ENCODE measurements at regions not wholly inside any gene's neighbourhood (a gene's known extent, or its start where the extent isn't known, plus 50 kb on each side); places are given as distances from the start of the nearest gene placed in this dataset.

DNA sequence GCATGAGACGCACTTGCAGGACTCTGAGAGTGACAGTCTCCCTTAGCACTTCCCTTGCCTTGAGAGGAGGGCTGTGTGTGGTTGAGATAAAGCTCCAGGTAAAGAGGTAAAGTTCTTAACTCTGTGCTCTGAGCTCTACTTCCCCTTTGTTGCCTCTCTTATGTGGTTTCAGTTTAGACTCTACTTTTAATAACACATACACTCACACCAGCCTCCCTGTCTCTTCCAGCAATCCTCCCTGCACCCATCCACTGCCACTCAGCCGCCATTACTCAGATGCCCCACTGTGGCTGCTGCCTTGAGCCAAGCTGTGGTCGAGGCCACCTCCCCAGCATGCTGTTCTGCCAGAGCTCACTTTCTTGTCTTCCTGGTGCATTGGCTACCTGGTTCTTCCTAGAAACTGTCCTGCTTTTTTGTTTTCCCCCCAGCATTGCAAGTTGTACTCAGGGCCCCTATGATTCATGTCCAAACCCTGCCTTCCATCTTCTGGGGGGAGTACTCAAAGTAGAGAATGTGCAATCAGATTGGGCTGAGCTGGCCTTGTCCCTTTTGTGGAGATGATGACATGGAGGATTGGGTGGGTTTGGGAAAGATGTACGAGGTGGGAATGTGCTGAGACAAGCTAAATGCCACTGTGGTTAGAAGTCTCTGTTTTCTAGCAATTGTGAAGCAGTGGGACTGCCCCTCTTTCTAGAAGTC, 115.5 kb upstream of the PARP11 start:
- ATAC-seq (peak; percentile 71), DNase-seq (peak; percentile 60)
- POLR2A ChIA-PET = interaction anchor here (0.8 to 1.1 kb wide), 2 partner anchors 14 to 285 kb away, joined by 3 read pairs; partner anchors contain the start of gene CCND2
- Mint-ChIP-seq H3K36me3 (ENCODE audit: low read depth) (no peaks in the 10 kb centered on the region), H3K4me3 (peak overlapping the region; percentile 11), H3K9me3 (ENCODE audit: low read depth) (no peaks in the 10 kb centered on the region), H3K27me3 (no peaks in the 10 kb centered on the region), H3K27ac (peak overlapping the region; percentile 76), H3K4me1 (peaks cover 35% of the 10 kb centered on the region)
- CTCF ChIA-PET = interaction anchor here (1.0 to 3.7 kb wide), 11 partner anchors 10 to 288 kb away, joined by 3 to 23 read pairs (median 5); no protein-coding TSS in a partner anchor
- intact Hi-C loops (cut with DNase I, micrococcal nuclease) = loop anchor here in 1 of 2 experiments (2.0 kb wide), 1 partner anchor 16 kb away; no protein-coding TSS in a partner anchor

DNA sequence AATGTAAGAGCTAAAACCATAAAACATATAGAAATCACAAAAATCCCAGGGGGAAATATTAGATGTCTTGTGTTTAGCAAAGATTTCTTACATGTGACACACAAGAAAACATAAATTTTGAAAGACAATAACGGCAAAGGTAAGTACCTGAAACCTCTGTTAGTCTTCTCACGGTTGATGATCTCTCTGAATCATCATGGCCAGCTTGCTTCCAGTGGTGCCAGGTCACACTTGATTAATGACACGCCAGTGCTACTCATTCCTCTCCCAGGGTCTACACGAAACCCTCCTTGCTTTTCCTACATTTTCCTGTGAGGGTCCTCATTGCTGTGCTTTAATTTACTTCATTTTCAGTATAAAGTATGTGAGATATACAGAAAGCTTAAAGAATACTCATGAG, 114.4 kb upstream of the PARP11 start:
- Mint-ChIP-seq H3K36me3 (ENCODE audit: low read depth) (no peaks in the 10 kb centered on the region), H3K4me3 (no peak overlapping the region), H3K4me1 (peaks cover 35% of the 10 kb centered on the region), H3K9me3 (ENCODE audit: low read depth) (peaks cover under 1% of the 10 kb centered on the region), H3K27ac (no peak overlapping the region), H3K27me3 (no peaks in the 10 kb centered on the region)
- intact Hi-C loops (cut with DNase I, micrococcal nuclease) = no loop called here
- DNase-seq = no peak
- ChIA-PET CTCF (interaction anchor here (1.0 to 3.7 kb wide), 7 partner anchors 11 to 289 kb away, joined by 4 to 23 read pairs (median 13); no protein-coding TSS in a partner anchor), POLR2A (no interaction called here)
- ATAC-seq = no peak

DNA sequence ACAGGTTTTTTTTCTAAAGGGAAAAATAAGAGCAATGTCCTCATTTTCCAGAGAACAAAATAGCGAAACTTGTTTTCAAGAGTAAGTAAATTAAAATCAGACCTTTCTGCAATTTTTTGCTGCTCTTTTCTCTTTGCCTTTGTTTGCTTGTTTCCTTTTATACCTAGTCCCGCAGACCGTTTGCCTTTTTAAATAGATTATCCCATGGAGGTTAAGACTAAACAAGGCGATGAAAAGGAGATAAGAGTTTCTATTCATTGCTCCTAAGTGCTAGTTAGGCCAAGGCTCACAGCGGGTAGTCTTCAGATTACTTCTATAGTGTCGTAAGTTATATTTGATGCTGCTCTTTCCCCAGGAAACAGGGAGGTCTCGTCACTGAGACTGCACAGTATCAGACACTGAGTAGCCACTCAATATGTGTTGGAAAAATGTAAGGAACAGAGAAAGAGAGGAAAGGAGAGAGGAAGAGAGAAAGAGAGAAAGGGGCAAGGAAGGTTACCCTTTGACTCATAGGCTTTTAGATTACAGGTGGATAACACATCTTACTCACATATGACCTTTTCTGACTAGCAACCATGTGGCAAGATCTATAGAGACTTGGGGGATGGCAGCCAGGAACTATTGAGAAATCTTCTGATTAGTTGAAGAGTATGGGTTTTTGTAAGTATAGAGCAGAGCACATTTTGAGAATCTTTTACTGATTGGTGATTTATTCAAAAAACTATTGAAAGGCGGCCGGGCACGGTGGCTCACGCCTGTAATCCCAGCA, 107.5 kb upstream of the PARP11 start:
- DNase-seq (peak; percentile 30), ATAC-seq (peak; percentile 70)
- POLR2A ChIA-PET = no interaction called here
- Mint-ChIP-seq H3K4me1 (peaks cover 51% of the 10 kb centered on the region), H3K27me3 (no peaks in the 10 kb centered on the region), H3K36me3 (ENCODE audit: low read depth) (no peaks in the 10 kb centered on the region), H3K27ac (peak overlapping the region; percentile 84), H3K4me3 (no peak overlapping the region), H3K9me3 (ENCODE audit: low read depth) (peaks cover 3% of the 10 kb centered on the region)
- CTCF ChIA-PET = interaction anchor here (1.6 kb wide), 1 partner anchor 96 kb away, joined by 7 read pairs; no protein-coding TSS in a partner anchor
- intact Hi-C loops (cut with DNase I, micrococcal nuclease) = no loop called here

DNA sequence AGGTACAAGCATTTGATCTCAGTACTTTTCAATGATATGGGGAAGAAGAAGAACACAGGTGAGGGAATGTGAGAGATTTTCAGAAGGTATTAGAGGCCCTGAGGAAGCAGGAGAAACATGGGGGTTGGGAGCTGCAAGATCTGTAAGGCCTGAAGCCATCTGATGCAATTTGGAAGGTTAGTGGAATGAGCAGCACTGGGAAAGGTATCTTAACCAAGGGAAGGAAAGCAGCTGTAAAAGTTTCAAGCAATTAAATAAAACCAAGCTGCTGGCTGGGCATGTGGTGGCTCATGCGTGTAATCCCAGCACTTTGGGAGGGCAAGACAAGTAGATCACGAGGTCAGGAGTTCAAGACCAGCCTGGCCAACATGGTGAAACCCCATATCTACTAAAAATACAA, 104.4 kb upstream of the PARP11 start:
- peaks cover under 1% of the 10 kb centered on the region for H3K36me3 Mint-ChIP-seq (ENCODE audit: low read depth)
- intact Hi-C loops (cut with DNase I, micrococcal nuclease) = loop anchor here (2.0 to 10.0 kb wide), 3 partner anchors 27 to 527 kb away; no protein-coding TSS in a partner anchor
- ChIA-PET POLR2A (no interaction called here), CTCF (interaction anchor here (0.5 to 3.3 kb wide), 4 partner anchors 9 to 87 kb away, joined by 3 to 16 read pairs (median 4); no protein-coding TSS in a partner anchor)
- no peak overlapping the region for H3K4me3 Mint-ChIP-seq
- DNase-seq = no peak
- peak overlapping the region; percentile 81 for H3K27ac Mint-ChIP-seq
- H3K9me3 Mint-ChIP-seq (ENCODE audit: low read depth) = peaks cover 3% of the 10 kb centered on the region
- peaks cover 80% of the 10 kb centered on the region for H3K4me1 Mint-ChIP-seq
- no peaks in the 10 kb centered on the region for H3K27me3 Mint-ChIP-seq
- ATAC-seq = no peak

DNA sequence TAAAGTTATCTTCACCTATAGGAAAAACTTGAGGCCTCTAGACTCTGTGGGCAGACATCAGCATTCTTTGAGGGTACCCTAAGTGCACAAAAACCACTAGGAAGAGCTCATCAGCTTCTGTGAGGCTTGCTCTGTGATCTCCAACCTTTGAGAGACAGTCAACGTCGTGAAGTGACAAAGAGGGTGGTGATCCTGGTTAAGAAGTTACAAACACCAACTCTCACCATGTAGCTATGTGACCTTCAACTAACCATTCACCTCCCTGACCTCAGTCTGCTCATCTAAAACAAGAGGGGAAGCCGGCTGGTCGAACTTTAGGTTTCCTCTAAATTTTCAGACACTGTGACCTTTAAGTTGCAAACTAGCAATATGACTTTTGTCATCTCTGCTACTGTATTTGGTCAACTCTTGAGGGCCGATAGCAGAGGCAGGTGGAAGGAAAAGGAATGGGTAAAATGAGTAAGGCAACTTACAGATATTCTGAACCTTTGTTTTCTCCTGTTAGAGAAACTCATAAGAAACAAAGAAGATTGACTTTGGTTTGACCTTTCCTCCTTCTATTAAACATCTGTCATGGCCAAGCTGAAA, 103.2 kb upstream of the PARP11 start:
- POLR2A ChIA-PET = interaction anchor here (0.9 to 1.0 kb wide), 2 partner anchors 303 to 531 kb away, joined by 3 to 4 read pairs; no protein-coding TSS in a partner anchor
- Mint-ChIP-seq H3K4me1 (peaks cover 83% of the 10 kb centered on the region), H3K4me3 (no peak overlapping the region), H3K36me3 (ENCODE audit: low read depth) (peaks cover 4% of the 10 kb centered on the region), H3K27ac (peak overlapping the region; percentile 81), H3K9me3 (ENCODE audit: low read depth) (no peaks in the 10 kb centered on the region), H3K27me3 (no peaks in the 10 kb centered on the region)
- CTCF ChIA-PET = interaction anchor here (0.9 to 3.3 kb wide), 5 partner anchors 12 to 91 kb away, joined by 3 to 16 read pairs (median 4); no protein-coding TSS in a partner anchor
- intact Hi-C loops (cut with DNase I, micrococcal nuclease) = loop anchor here (1.0 to 10.0 kb wide), 5 partner anchors 26 to 528 kb away; no protein-coding TSS in a partner anchor
- ATAC-seq (peak; percentile 56), DNase-seq (peak; percentile 60)

DNA sequence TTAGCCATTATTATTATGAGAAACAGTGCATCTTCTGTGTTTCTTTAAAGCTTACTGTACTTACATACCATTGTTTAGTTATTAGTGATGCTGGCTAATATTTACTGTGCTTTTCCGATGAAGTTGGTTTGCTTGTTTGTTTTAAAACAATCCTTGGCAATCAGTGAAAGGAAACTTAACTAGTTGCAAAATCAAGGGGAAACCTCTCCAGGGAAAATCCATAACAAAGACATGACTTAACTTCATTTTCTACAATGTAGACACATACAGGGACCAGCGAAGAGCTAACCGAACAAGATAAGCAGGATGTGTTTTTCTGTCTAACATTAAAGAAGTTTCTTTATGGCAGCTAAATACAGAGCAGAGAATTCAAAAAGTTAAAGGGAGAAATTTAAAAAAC, 102.5 kb upstream of the PARP11 start:
- ChIA-PET POLR2A (interaction anchor here (0.7 to 1.0 kb wide), 2 partner anchors 10 to 303 kb away, joined by 3 to 4 read pairs; no protein-coding TSS in a partner anchor), CTCF (interaction anchor here (1.2 to 3.3 kb wide), 4 partner anchors 12 to 301 kb away, joined by 3 to 16 read pairs (median 7); no protein-coding TSS in a partner anchor)
- ATAC-seq (no peak), DNase-seq (no peak)
- Mint-ChIP-seq H3K36me3 (ENCODE audit: low read depth) (peaks cover 4% of the 10 kb centered on the region), H3K4me3 (no peak overlapping the region), H3K4me1 (peaks cover 76% of the 10 kb centered on the region), H3K9me3 (ENCODE audit: low read depth) (no peaks in the 10 kb centered on the region), H3K27me3 (no peaks in the 10 kb centered on the region), H3K27ac (peak overlapping the region; percentile 81)
- intact Hi-C loops (cut with DNase I, micrococcal nuclease) = loop anchor here (1.0 to 10.0 kb wide), 5 partner anchors 25 to 529 kb away; no protein-coding TSS in a partner anchor

DNA sequence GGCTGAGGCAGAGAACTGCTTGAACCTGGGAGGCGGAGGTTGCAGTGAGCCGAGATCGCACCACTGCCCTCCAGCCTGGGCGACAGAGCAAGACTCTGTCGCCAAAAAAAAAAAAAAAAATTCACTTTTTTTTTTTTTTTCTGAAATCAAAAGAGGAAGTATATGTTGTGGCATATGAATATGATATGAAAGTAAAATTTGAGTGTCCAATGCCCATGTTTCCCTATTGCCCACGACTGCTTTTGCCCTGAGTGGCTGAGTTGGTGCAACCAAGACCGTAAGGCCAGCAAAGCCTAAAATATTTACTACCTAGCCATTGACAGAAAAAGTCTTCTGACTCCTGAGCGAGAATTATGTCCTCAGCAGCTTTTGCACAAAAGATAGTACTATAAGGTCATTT, 101.7 kb upstream of the PARP11 start:
- H3K4me3 Mint-ChIP-seq = no peak overlapping the region
- CTCF ChIA-PET = interaction anchor here (0.6 to 1.5 kb wide), 6 partner anchors 13 to 302 kb away, joined by 3 to 4 read pairs (median 4); no protein-coding TSS in a partner anchor
- intact Hi-C loops (cut with DNase I, micrococcal nuclease) = loop anchor here (5.0 to 10.0 kb wide), 2 partner anchors 167 to 530 kb away; no protein-coding TSS in a partner anchor
- peaks cover 68% of the 10 kb centered on the region for H3K4me1 Mint-ChIP-seq
- no peaks in the 10 kb centered on the region for H3K9me3 Mint-ChIP-seq (ENCODE audit: low read depth)
- no peak for DNase-seq
- no peak for ATAC-seq
- POLR2A ChIA-PET = interaction anchor here (1.1 kb wide), 1 partner anchor 14 kb away, joined by 3 read pairs; no protein-coding TSS in a partner anchor
- peaks cover 4% of the 10 kb centered on the region for H3K36me3 Mint-ChIP-seq (ENCODE audit: low read depth)
- peak overlapping the region; percentile 39 for H3K27ac Mint-ChIP-seq
- H3K27me3 Mint-ChIP-seq = no peaks in the 10 kb centered on the region

DNA sequence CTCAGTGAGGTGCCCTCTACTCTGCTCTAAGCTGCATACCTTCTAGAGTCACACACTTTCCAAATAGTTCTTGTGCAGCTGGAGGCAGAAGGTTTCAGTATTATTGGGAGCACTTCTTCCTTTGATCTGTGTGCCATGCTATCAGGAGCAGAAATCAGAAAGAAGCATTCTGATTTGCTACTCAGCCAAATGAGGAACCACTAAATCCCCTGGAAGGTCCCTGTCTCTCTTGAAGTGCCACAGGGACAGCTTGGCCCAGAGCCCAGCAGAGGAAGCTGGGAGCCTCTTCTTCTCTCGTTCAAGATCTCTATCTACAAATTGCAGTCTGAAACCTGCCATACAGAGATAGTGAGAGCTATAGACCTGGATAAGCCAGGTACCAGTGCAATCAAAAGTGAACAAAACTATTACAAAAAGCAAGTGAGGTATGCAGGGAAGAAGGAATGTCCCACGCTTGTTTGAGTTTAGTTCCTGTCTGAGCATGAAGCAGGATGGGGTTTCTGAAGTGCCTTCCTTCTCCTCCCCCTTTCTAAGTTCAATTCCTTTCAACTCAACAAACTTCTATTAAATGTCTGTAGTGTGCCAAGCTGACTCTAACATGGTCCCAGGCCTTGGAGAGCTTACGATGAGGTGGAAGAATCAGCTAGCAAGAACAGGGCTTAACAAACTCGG, 100.9 kb upstream of the PARP11 start:
- DNase-seq (peak; percentile 40), ATAC-seq (peak; percentile 69)
- no peaks in the 10 kb centered on the region for H3K27me3 Mint-ChIP-seq
- peaks cover 4% of the 10 kb centered on the region for H3K36me3 Mint-ChIP-seq (ENCODE audit: low read depth)
- peaks cover 66% of the 10 kb centered on the region for H3K4me1 Mint-ChIP-seq
- peak overlapping the region; percentile 76 for H3K27ac Mint-ChIP-seq
- peak overlapping the region; percentile 25 for H3K4me3 Mint-ChIP-seq
- POLR2A ChIA-PET = interaction anchor here (0.6 to 1.1 kb wide), 2 partner anchors 15 to 558 kb away, joined by 3 read pairs; no protein-coding TSS in a partner anchor
- intact Hi-C loops (cut with DNase I, micrococcal nuclease) = loop anchor here (2.0 to 10.0 kb wide), 2 partner anchors 15 to 531 kb away; no protein-coding TSS in a partner anchor
- CTCF ChIA-PET = interaction anchor here (0.6 to 1.8 kb wide), 12 partner anchors 11 to 312 kb away, joined by 3 to 11 read pairs (median 3); no protein-coding TSS in a partner anchor
- no peaks in the 10 kb centered on the region for H3K9me3 Mint-ChIP-seq (ENCODE audit: low read depth)

DNA sequence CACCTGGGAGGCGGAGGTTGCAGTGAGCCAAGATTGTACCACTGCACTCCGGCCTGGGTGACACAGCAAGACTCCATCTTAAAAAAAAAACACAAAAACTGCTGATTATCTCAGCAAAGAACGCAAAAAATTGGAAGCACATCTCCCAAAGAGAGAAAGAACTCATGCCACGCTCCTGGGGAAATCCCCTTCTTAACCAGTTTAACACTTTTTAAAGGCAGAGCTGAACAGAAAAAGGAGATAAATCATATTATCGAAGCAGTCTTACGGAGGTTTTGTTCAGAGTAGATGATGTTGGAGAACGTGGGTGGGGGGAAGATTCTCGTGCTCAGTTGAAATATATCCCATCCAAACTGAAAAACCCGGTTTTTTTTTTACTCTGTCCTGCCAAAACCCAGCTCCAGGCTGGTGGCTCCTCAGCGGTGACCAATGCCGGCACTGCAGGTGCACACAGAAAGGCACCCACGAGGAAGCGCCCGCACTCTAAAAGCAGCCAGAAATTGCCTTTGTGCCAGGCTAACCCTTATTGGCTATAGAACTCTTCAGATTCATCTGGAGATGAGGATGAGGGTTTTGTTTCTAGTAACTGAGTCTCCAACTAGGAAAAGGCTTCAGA, 100.2 kb upstream of the PARP11 start:
- ChIA-PET CTCF (interaction anchor here (0.6 to 1.8 kb wide), 10 partner anchors 10 to 838 kb away, joined by 3 to 11 read pairs (median 4); no protein-coding TSS in a partner anchor), POLR2A (interaction anchor here (0.6 to 0.7 kb wide), 2 partner anchors 300 to 559 kb away, joined by 3 read pairs; partner anchors contain the start of gene CCND2)

More for the DNA sequence above, 100.2 kb upstream of the PARP11 start:
- Mint-ChIP-seq H3K4me1 (peaks cover 59% of the 10 kb centered on the region), H3K9me3 (ENCODE audit: low read depth) (no peaks in the 10 kb centered on the region), H3K27me3 (no peaks in the 10 kb centered on the region), H3K36me3 (ENCODE audit: low read depth) (peaks cover 4% of the 10 kb centered on the region), H3K27ac (peak overlapping the region; percentile 76), H3K4me3 (peak overlapping the region; percentile 50)
- DNase-seq (peak; percentile 57), ATAC-seq (peak; percentile 38)
- intact Hi-C loops (cut with DNase I, micrococcal nuclease) = loop anchor here (2.0 to 10.0 kb wide), 2 partner anchors 15 to 531 kb away; no protein-coding TSS in a partner anchor
